K562 (cell line): ENCODE measurements at regions not wholly inside any gene's neighbourhood (a gene's known extent, or its start where the extent isn't known, plus 50 kb on each side); places are given as distances from the start of the nearest gene placed in this dataset.

Source experiments
- ATAC-seq: fragments of 200-7000 bp; cut with Tn5 transposase; 3 replicates; pipeline ENCODE4 v1.9.1; 2020; ENCODE audit warnings: moderate library complexity
- BruUV-seq: library from RNA; stranded (reverse); fragments of 400-500 nt; replicated peaks from 2 replicates; lab custom pipeline; 2021; lab: Mats Ljungman, UMichigan
- CTCF ChIA-PET: fragments of 300-600 bp; formaldehyde crosslinking; extraction: SDS; loops from one replicate; lab custom pipeline; 2021; ENCODE audit warnings: low intra/inter-chr PET ratio; lab: Yijun Ruan, JAX
- POLR2A ChIA-PET: fragments of 300-600, 350-650 bp; sonication (Branson Sonifier 250); formaldehyde crosslinking; extraction: SDS; loops from one replicate; lab custom pipeline; 2021; ENCODE audit warnings: antibody characterized with exemption, inconsistent platforms; lab: Yijun Ruan, JAX
- DNase-seq, 4 experiments: peaks; one replicate each; pipeline versions ENCODE4 v3.0.0 to v3.0.0-alpha.2; 2011 to 2018; ENCODE audit warnings: low spot score in 3 of 4, mixed read lengths in 3 of 4; ENCODE audit errors: extremely low read depth in 1 of 4
- FAIRE-seq: peaks from 2 replicates; lab custom pipeline; 2011; peaks lifted over from hg19 to GRCh38; lab: Jason Lieb, UNC
- H2AFZ ChIP-seq: 2 replicates; pipeline ENCODE4 v1.6.0; 2011; ENCODE audit warnings: low read depth, low read length, control low read depth, inconsistent platforms
- H3K27ac ChIP-seq: fragments of 200-600 bp; 3 replicates; pipeline ENCODE4 v1.8.0; 2011; ENCODE audit warnings: low read depth, mild to moderate bottlenecking, control low read depth, inconsistent platforms, low read length, moderate library complexity, mixed read lengths; ENCODE audit errors: extremely low read depth
- H3K27me3 ChIP-seq, 2 experiments: fragments of 300-600 bp in 1 of 2; 2 replicates in 1 of 2; 3 replicates in 1 of 2; pipeline versions ENCODE4 v1.6.0 to v1.8.0; 2011; ENCODE audit warnings: inconsistent platforms in 2 of 2, low read length in 2 of 2, mild to moderate bottlenecking in 1 of 2, mixed read lengths in 1 of 2, moderate library complexity in 1 of 2; ENCODE audit not compliant: control insufficient read depth in 2 of 2, insufficient read depth in 2 of 2
- H3K36me3 ChIP-seq: fragments of 300-600 bp; 3 replicates; pipeline ENCODE4 v1.8.0; 2011; ENCODE audit warnings: mild to moderate bottlenecking, low read length, inconsistent platforms; ENCODE audit not compliant: control insufficient read depth, insufficient read depth
- H3K4me1 ChIP-seq, 2 experiments: fragments of 200-600 bp in 1 of 2; replicated peaks in 1 of 2; 2 replicates in 1 of 2; 3 replicates in 1 of 2; pipeline versions ENCODE4 v1.5.1 to v1.8.0; 2011; ENCODE audit warnings: inconsistent platforms in 2 of 2, low read length in 2 of 2, mild to moderate bottlenecking in 1 of 2, mixed read lengths in 1 of 2, moderate library complexity in 1 of 2; ENCODE audit not compliant: control insufficient read depth in 2 of 2, insufficient read depth in 2 of 2
- H3K4me2 ChIP-seq: 2 replicates; pipeline ENCODE4 v1.6.1; 2011; ENCODE audit warnings: low read length, control low read depth, inconsistent platforms, mixed read lengths; ENCODE audit not compliant: insufficient read depth
- H3K4me3 ChIP-seq: fragments of 200-600 bp; sonication (generic), shearing (Covaris generic); 2 replicates; pipeline ENCODE4 v1.5.1; 2016; ENCODE audit warnings: control low read depth, inconsistent platforms
- H3K79me2 ChIP-seq: fragments of 200-600 bp; 3 replicates; pipeline ENCODE4 v1.8.0; 2011; ENCODE audit warnings: low read length, inconsistent platforms; ENCODE audit not compliant: control insufficient read depth, insufficient read depth
- H3K9ac ChIP-seq, 2 experiments: 2 replicates each; pipeline versions ENCODE4 v1.6.0 to v1.6.1; 2011; ENCODE audit warnings: low read depth in 2 of 2, low read length in 2 of 2, control low read depth in 1 of 2, inconsistent platforms in 1 of 2, mild to moderate bottlenecking in 1 of 2, mixed read lengths in 1 of 2; ENCODE audit not compliant: insufficient read depth in 1 of 2
- H3K9me1 ChIP-seq: one replicate; pipeline ENCODE4 v1.6.0; 2011; ENCODE audit warnings: inconsistent platforms, mild to moderate bottlenecking, low read length, moderate library complexity; ENCODE audit not compliant: control insufficient read depth, insufficient read depth
- H3K9me3 ChIP-seq: replicated peaks from 2 replicates; pipeline ENCODE4 v1.5.1; 2011; ENCODE audit warnings: low read depth, low read length, inconsistent platforms; ENCODE audit not compliant: control insufficient read depth, insufficient read depth
- H4K20me1 ChIP-seq: replicated peaks from 2 replicates; pipeline ENCODE4 v1.6.1; 2011; ENCODE audit warnings: low read length, inconsistent platforms, mixed read lengths; ENCODE audit not compliant: control insufficient read depth, insufficient read depth
- CREB1 ChIP-seq, 2 experiments: sonication (generic) in 1 of 2; formaldehyde crosslinking in 1 of 2; IDR thresholded peaks; 2 replicates each; pipeline versions ENCODE4 v1.6.1 to v1.8.0; 2012 to 2022; ENCODE audit warnings: inconsistent platforms in 1 of 2, mild to moderate bottlenecking in 1 of 2, missing genetic modification reagents in 1 of 2, moderate library complexity in 1 of 2
- FOXK2 ChIP-seq, 2 experiments: fragments of 450-650 bp; IDR thresholded peaks in 1 of 2; conservative IDR thresholded peaks in 1 of 2; 2 replicates each; pipeline ENCODE4 v1.6.1; 2016; ENCODE audit warnings: low read depth in 2 of 2, mild to moderate bottlenecking in 1 of 2
- NRF1 ChIP-seq, 2 experiments: fragments of 450-650 bp; IDR thresholded peaks in 1 of 2; conservative IDR thresholded peaks in 1 of 2; 2 replicates each; pipeline ENCODE4 v1.6.1; 2014; ENCODE audit warnings: mild to moderate bottlenecking in 2 of 2
- PCBP1 ChIP-seq: fragments of 200-400 bp; formaldehyde crosslinking; IDR thresholded peaks from 2 replicates; pipeline ENCODE4 v1.6.1; 2018; ENCODE audit warnings: mild to moderate bottlenecking, low read depth, low read length; ENCODE audit not compliant: poor library complexity, severe bottlenecking
- RAD21 ChIP-seq, 2 experiments: fragments of 250-450 bp in 1 of 2; fragments of 450-650 bp in 1 of 2; sonication (Bioruptor Pico) in 1 of 2; formaldehyde crosslinking in 1 of 2; IDR thresholded peaks in 1 of 2; conservative IDR thresholded peaks in 1 of 2; 2 replicates each; pipeline versions ENCODE4 v1.4.0 to v1.8.0; 2020 to 2022; ENCODE audit warnings: mild to moderate bottlenecking in 2 of 2, moderate library complexity in 1 of 2
- SNAPC5 ChIP-seq: fragments of 250-450 bp; sonication (Bioruptor Pico); IDR thresholded peaks from 2 replicates; pipeline ENCODE4 v1.8.0; 2021; ENCODE audit warnings: moderate library complexity, mild to moderate bottlenecking, inconsistent platforms
- ZNF224 ChIP-seq: sonication (generic); formaldehyde crosslinking; IDR thresholded peaks from 2 replicates; pipeline ENCODE4 v1.8.0; 2022; ENCODE audit warnings: mild to moderate bottlenecking, missing genetic modification reagents
- ZNF79 ChIP-seq: fragments of 250-450 bp; sonication (Bioruptor Pico); IDR thresholded peaks from 2 replicates; pipeline ENCODE4 v1.4.0; 2020; ENCODE audit warnings: low read depth, mild to moderate bottlenecking, moderate library complexity
- WGBS: fragments of 100-300 bp; shearing (Covaris generic); methylation state at CpG from one replicate; pipeline ENCODE4 v1.1.6; 2016; ENCODE audit warnings: low coverage, mixed read lengths; ENCODE audit not compliant: insufficient coverage; ENCODE audit errors: missing lambda C conversion rate; 5-methylcytosine and 5-hydroxymethylcytosine counted together
- in situ Hi-C: fragments of 300-500 bp; cut with MboI; formaldehyde crosslinking; loops from 4 replicates; pipeline ENCODE4 v1.15.0; 2018; ENCODE audit warnings: inconsistent platforms, mixed read lengths
- intact Hi-C: fragments of 100-400 bp; cut with micrococcal nuclease; formaldehyde crosslinking; loops from 2 replicates; pipeline ENCODE4 v1.14.2; 2022
- TF ChIP-seq, protein P1 (sequence below): fragments of 250-450 bp; sonication (Bioruptor Pico); IDR thresholded peaks from 2 replicates; pipeline ENCODE4 v1.8.0; 2021; ENCODE audit warnings: borderline replicate concordance, mild to moderate bottlenecking, moderate library complexity; ENCODE audit not compliant: poor library complexity, severe bottlenecking
- TF ChIP-seq, protein P2 (sequence below): fragments of 250-450 bp; sonication (Bioruptor Pico); IDR thresholded peaks from 2 replicates; pipeline ENCODE4 v1.5.0; 2020; ENCODE audit warnings: mild to moderate bottlenecking
- TF ChIP-seq, protein P3 (sequence below): fragments of 250-450 bp; sonication (Bioruptor Pico); IDR thresholded peaks from 2 replicates; pipeline ENCODE4 v1.6.1; 2021; ENCODE audit warnings: mild to moderate bottlenecking

GRCh38 chr12:91672130-91672529 is 473.5 kb downstream of the BTG1 start (continued):
- TF ChIP-seq, protein P1, sequence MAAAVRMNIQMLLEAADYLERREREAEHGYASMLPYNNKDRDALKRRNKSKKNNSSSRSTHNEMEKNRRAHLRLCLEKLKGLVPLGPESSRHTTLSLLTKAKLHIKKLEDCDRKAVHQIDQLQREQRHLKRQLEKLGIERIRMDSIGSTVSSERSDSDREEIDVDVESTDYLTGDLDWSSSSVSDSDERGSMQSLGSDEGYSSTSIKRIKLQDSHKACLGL (CRISPR knock-in tag): no peak
- TF ChIP-seq CREB1 (IDR thresholded peaks at IDR 0.05): no peak
- no peak for TF ChIP-seq CREB1 (CRISPR knock-in tag; IDR thresholded peaks at IDR 0.05)
- TF ChIP-seq ZNF224 (CRISPR knock-in tag): no peak
- TF ChIP-seq, protein P2, sequence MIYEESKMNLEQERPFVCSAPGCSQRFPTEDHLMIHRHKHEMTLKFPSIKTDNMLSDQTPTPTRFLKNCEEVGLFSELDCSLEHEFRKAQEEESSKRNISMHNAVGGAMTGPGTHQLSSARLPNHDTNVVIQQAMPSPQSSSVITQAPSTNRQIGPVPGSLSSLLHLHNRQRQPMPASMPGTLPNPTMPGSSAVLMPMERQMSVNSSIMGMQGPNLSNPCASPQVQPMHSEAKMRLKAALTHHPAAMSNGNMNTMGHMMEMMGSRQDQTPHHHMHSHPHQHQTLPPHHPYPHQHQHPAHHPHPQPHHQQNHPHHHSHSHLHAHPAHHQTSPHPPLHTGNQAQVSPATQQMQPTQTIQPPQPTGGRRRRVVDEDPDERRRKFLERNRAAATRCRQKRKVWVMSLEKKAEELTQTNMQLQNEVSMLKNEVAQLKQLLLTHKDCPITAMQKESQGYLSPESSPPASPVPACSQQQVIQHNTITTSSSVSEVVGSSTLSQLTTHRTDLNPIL: no peak
- no peak for TF ChIP-seq FOXK2 (conservative IDR thresholded peaks at IDR 0.05 in 1 of 2, IDR thresholded peaks at IDR 0.05 in 1 of 2; ENCODE audit: low read depth in 2 of 2)
- TF ChIP-seq NRF1 (conservative IDR thresholded peaks at IDR 0.05 in 1 of 2, IDR thresholded peaks at IDR 0.05 in 1 of 2): no peak
- TF ChIP-seq, all 486 proteins: peak for 0

DNA sequence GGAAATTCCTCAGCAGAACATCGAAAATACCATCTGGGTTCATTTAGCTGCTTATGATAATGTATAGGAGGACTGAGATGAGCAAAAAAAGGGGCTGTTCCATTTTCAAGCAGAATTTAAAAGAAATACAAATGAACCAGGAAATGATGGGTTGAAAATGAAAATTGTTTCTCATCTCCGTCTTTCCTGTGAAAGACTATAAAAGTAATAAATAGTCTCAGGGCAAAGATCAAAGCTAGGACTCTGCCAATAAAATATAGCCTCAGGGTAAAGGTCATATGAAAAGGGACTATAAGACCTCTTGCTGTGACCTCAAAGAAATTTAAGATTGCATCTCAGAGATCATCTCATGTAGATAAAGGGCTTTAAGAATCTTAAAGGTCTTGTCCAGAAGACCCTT is 478.0 kb downstream of the BTG1 start:
- Histone ChIP-seq H3K4me2 (no peak overlapping the region), H3K79me2 (no peaks in the 10 kb centered on the region), H3K27ac (no peak overlapping the region), H3K9me3 (no peaks in the 10 kb centered on the region)
- FAIRE-seq: no peak
- no peak for TF ChIP-seq SNAPC5
- TF ChIP-seq, protein P3, sequence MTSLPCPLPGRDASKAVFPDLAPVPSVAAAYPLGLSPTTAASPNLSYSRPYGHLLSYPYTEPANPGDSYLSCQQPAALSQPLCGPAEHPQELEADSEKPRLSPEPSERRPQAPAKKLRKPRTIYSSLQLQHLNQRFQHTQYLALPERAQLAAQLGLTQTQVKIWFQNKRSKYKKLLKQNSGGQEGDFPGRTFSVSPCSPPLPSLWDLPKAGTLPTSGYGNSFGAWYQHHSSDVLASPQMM: no peak
- no peak for TF ChIP-seq RAD21 (CRISPR knock-in tag; conservative IDR thresholded peaks at IDR 0.05 in 1 of 2, IDR thresholded peaks at IDR 0.05 in 1 of 2)
- TF ChIP-seq ZNF79 (CRISPR knock-in tag): no peak
- no peak for TF ChIP-seq PCBP1
- TF ChIP-seq, all 486 proteins: peak for 0
- 16% methylated on average over 2 of the region's 2 CpGs for WGBS
- ChIA-PET CTCF (no interaction called here), POLR2A (interaction anchor here (0.9 to 1.3 kb wide), 2 partner anchors 11 to 12 kb away, joined by 3 to 4 read pairs; no protein-coding TSS in a partner anchor)
- Histone ChIP-seq H3K36me3 (no peaks in the 10 kb centered on the region), H3K4me3 (no peak overlapping the region), H3K9me1 (no peaks in the 10 kb centered on the region), H3K9ac (no peak overlapping the region), H3K4me1 (no peaks in the 10 kb centered on the region), H2AFZ (no peak overlapping the region), H4K20me1 (no peaks in the 10 kb centered on the region), H3K27me3 (no peaks in the 10 kb centered on the region)
- in situ Hi-C loops (no loop called here), intact Hi-C loops (no loop called here)
- DNase-seq: no peak
- ATAC-seq: no peak
- no TSS peak for BruUV-seq
